ENCODE measurements at regions not wholly inside any gene's neighbourhood (a gene's known extent, or its start where the extent isn't known, plus 50 kb on each side); places are given as distances from the start of the nearest gene placed in this dataset.

- no peak for TF ChIP-seq POLR2A (IDR thresholded peaks at IDR 0.05)
- no peak for TF ChIP-seq CTCF (IDR thresholded peaks at IDR 0.05)
These were observed 69.7 kb upstream of the ACKR3 start for GRCh38 chr2:236499691-236500578.
